Liver (tissue), 3 donors: ENCODE measurements at regions not wholly inside any gene's neighbourhood (a gene's known extent, or its start where the extent isn't known, plus 50 kb on each side); places are given as distances from the start of the nearest gene placed in this dataset.

ENCODE experiments used
- EGR1 ChIP-seq, 2 donors: IDR thresholded peaks; 2 replicates each; pipeline ENCODE4 v1.6.1; 2016 to 2018; ENCODE audit warnings: antibody characterized with exemption in 2 of 2, low read depth in 2 of 2
- HNF4G ChIP-seq: IDR thresholded peaks from 2 replicates; pipeline ENCODE4 v1.6.1; 2016; ENCODE audit warnings: antibody characterized with exemption
- JUND ChIP-seq, 2 donors: IDR thresholded peaks; 2 replicates each; pipeline ENCODE4 v1.6.1; 2016; ENCODE audit warnings: antibody characterized with exemption in 2 of 2
- NR2F2 ChIP-seq: IDR thresholded peaks from 2 replicates; pipeline ENCODE4 v1.6.1; 2016; ENCODE audit warnings: antibody characterized with exemption
- RAD21 ChIP-seq, 2 donors: IDR thresholded peaks; 2 replicates each; pipeline ENCODE4 v1.6.1; 2016; ENCODE audit warnings: antibody characterized with exemption in 2 of 2, mild to moderate bottlenecking in 2 of 2
- RXRA ChIP-seq, 2 donors: IDR thresholded peaks; 2 replicates each; pipeline ENCODE4 v1.6.1; 2017 to 2018; ENCODE audit warnings: antibody characterized with exemption in 2 of 2, mild to moderate bottlenecking in 1 of 2
- SP1 ChIP-seq: IDR thresholded peaks from 2 replicates; pipeline ENCODE4 v1.6.1; 2018; ENCODE audit warnings: antibody characterized with exemption, mild to moderate bottlenecking
- TAF1 ChIP-seq: conservative IDR thresholded peaks from 2 replicates; pipeline ENCODE4 v1.6.1; 2016; ENCODE audit warnings: antibody characterized with exemption, mild to moderate bottlenecking
- YY1 ChIP-seq: IDR thresholded peaks from 2 replicates; pipeline ENCODE4 v1.6.1; 2016; ENCODE audit warnings: antibody characterized with exemption, mild to moderate bottlenecking
- TF ChIP-seq, protein P1 (sequence below): fragments of 150-350 bp; IDR thresholded peaks from 2 replicates; pipeline ENCODE4 v1.5.1; 2017; ENCODE audit warnings: improper control_type of control experiment, low read depth, low read length; ENCODE audit not compliant: missing input control
- TF ChIP-seq, protein P2 (sequence below): IDR thresholded peaks from 2 replicates; pipeline ENCODE4 v1.6.1; 2016; ENCODE audit warnings: antibody characterized with exemption
- TF ChIP-seq, protein P3 (sequence below): IDR thresholded peaks from 2 replicates; pipeline ENCODE4 v1.6.1; 2016; ENCODE audit warnings: antibody characterized with exemption
- TF ChIP-seq, protein P4 (sequence below): IDR thresholded peaks from 2 replicates; pipeline ENCODE4 v1.6.1; 2016; ENCODE audit warnings: antibody characterized with exemption
- TF ChIP-seq, protein P5 (sequence below): IDR thresholded peaks from 2 replicates; pipeline ENCODE4 v1.6.1; 2016; ENCODE audit warnings: antibody characterized with exemption, mild to moderate bottlenecking
- donor health status: healthy.
- donor health status: healthy.

DNA sequence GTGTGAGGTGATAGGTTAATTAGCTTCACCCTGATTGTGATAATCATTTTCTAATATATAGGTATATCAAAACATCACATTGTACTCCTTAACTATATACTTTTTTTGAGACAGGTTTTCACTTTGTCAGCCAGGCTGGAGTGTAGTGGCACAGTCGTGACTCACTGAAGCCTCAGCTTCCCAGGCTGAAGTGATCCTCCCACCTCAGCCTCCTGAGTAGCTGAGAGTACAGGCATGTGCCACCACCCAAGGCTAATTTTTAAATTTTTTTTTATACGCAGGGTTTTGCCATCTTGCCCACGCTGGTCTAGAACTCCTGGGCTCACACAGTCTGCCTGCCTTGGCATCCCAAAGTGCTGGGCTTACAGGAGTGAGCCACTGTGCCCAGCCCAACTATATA lies 455.3 kb upstream of the MAF start:
- TF ChIP-seq, protein P1, sequence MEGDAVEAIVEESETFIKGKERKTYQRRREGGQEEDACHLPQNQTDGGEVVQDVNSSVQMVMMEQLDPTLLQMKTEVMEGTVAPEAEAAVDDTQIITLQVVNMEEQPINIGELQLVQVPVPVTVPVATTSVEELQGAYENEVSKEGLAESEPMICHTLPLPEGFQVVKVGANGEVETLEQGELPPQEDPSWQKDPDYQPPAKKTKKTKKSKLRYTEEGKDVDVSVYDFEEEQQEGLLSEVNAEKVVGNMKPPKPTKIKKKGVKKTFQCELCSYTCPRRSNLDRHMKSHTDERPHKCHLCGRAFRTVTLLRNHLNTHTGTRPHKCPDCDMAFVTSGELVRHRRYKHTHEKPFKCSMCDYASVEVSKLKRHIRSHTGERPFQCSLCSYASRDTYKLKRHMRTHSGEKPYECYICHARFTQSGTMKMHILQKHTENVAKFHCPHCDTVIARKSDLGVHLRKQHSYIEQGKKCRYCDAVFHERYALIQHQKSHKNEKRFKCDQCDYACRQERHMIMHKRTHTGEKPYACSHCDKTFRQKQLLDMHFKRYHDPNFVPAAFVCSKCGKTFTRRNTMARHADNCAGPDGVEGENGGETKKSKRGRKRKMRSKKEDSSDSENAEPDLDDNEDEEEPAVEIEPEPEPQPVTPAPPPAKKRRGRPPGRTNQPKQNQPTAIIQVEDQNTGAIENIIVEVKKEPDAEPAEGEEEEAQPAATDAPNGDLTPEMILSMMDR, result no peak
- TF ChIP-seq, protein P2, sequence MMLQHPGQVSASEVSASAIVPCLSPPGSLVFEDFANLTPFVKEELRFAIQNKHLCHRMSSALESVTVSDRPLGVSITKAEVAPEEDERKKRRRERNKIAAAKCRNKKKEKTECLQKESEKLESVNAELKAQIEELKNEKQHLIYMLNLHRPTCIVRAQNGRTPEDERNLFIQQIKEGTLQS, result no peak
- TF ChIP-seq SP1 (no peak), RAD21 (IDR thresholded peaks at IDR 0.05) (no peak), JUND (IDR thresholded peaks at IDR 0.05) (no peak), YY1 (no peak), TAF1 (no peak), RXRA (IDR thresholded peaks at IDR 0.05) (no peak), EGR1 (IDR thresholded peaks at IDR 0.05; ENCODE audit: low read depth in 2 of 2) (no peak), HNF4G (no peak), NR2F2 (no peak)
- TF ChIP-seq, protein P3, sequence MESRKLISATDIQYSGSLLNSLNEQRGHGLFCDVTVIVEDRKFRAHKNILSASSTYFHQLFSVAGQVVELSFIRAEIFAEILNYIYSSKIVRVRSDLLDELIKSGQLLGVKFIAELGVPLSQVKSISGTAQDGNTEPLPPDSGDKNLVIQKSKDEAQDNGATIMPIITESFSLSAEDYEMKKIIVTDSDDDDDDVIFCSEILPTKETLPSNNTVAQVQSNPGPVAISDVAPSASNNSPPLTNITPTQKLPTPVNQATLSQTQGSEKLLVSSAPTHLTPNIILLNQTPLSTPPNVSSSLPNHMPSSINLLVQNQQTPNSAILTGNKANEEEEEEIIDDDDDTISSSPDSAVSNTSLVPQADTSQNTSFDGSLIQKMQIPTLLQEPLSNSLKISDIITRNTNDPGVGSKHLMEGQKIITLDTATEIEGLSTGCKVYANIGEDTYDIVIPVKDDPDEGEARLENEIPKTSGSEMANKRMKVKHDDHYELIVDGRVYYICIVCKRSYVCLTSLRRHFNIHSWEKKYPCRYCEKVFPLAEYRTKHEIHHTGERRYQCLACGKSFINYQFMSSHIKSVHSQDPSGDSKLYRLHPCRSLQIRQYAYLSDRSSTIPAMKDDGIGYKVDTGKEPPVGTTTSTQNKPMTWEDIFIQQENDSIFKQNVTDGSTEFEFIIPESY, result no peak
- TF ChIP-seq, protein P4, sequence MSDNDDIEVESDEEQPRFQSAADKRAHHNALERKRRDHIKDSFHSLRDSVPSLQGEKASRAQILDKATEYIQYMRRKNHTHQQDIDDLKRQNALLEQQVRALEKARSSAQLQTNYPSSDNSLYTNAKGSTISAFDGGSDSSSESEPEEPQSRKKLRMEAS, result no peak
- TF ChIP-seq, protein P5, sequence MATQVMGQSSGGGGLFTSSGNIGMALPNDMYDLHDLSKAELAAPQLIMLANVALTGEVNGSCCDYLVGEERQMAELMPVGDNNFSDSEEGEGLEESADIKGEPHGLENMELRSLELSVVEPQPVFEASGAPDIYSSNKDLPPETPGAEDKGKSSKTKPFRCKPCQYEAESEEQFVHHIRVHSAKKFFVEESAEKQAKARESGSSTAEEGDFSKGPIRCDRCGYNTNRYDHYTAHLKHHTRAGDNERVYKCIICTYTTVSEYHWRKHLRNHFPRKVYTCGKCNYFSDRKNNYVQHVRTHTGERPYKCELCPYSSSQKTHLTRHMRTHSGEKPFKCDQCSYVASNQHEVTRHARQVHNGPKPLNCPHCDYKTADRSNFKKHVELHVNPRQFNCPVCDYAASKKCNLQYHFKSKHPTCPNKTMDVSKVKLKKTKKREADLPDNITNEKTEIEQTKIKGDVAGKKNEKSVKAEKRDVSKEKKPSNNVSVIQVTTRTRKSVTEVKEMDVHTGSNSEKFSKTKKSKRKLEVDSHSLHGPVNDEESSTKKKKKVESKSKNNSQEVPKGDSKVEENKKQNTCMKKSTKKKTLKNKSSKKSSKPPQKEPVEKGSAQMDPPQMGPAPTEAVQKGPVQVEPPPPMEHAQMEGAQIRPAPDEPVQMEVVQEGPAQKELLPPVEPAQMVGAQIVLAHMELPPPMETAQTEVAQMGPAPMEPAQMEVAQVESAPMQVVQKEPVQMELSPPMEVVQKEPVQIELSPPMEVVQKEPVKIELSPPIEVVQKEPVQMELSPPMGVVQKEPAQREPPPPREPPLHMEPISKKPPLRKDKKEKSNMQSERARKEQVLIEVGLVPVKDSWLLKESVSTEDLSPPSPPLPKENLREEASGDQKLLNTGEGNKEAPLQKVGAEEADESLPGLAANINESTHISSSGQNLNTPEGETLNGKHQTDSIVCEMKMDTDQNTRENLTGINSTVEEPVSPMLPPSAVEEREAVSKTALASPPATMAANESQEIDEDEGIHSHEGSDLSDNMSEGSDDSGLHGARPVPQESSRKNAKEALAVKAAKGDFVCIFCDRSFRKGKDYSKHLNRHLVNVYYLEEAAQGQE, result no peak
